Aorta (tissue), 5 donors: ENCODE measurements at regions not wholly inside any gene's neighbourhood (a gene's known extent, or its start where the extent isn't known, plus 50 kb on each side); places are given as distances from the start of the nearest gene placed in this dataset.

Experiments
- ATAC-seq: fragments of 200-7000 bp; cut with Tn5 transposase; one replicate; pipeline ENCODE4 v1.9.1; 2022; ENCODE audit warnings: moderate library complexity; ENCODE audit not compliant: low FRiP score
- DNase-seq, 2 donors: peaks; one replicate each; pipeline ENCODE4 v3.0.0-alpha.2; 2020
- H3K27ac ChIP-seq, 2 donors: one replicate each; pipeline ENCODE4 v1.5.1; 2013; ENCODE audit warnings: low read length in 2 of 2, mild to moderate bottlenecking in 2 of 2, moderate library complexity in 2 of 2, control low read depth in 1 of 2, inconsistent platforms in 1 of 2, low read depth in 1 of 2
- H3K27me3 ChIP-seq, 2 donors: one replicate each; pipeline ENCODE4 v1.6.1; 2013; ENCODE audit warnings: control low read depth in 1 of 2, low read length in 1 of 2, mild to moderate bottlenecking in 1 of 2, moderate library complexity in 1 of 2; ENCODE audit not compliant: insufficient read depth in 2 of 2, control insufficient read depth in 1 of 2
- H3K36me3 ChIP-seq, 2 donors: one replicate each; pipeline ENCODE4 v1.6.1; 2013; ENCODE audit warnings: control low read depth in 1 of 2, low read length in 1 of 2, mild to moderate bottlenecking in 1 of 2; ENCODE audit not compliant: insufficient read depth in 2 of 2, control insufficient read depth in 1 of 2
- H3K4me1 ChIP-seq, 2 donors: one replicate each; pipeline ENCODE4 v1.6.1; 2013; ENCODE audit warnings: low read length in 2 of 2, control low read depth in 1 of 2, mild to moderate bottlenecking in 1 of 2, moderate library complexity in 1 of 2; ENCODE audit not compliant: insufficient read depth in 2 of 2, control insufficient read depth in 1 of 2
- H3K4me3 ChIP-seq, 2 donors: one replicate each; pipeline ENCODE4 v1.5.1; 2013; ENCODE audit warnings: low read length in 2 of 2, control low read depth in 1 of 2, mild to moderate bottlenecking in 1 of 2
- H3K9me3 ChIP-seq: one replicate; pipeline ENCODE4 v1.6.1; 2013; ENCODE audit warnings: mild to moderate bottlenecking, low read length; ENCODE audit not compliant: control insufficient read depth
- WGBS, 2 donors: extraction: QIAGEN DNeasy Blood & Tissue Kit; methylation state at CpG; one replicate each; pipeline ENCODE4 v1.1.7; 2013; 5-methylcytosine and 5-hydroxymethylcytosine counted together
- intact Hi-C, 2 donors: fragments of 100-400 bp; cut with DNase I; formaldehyde crosslinking; loops; one replicate each; pipeline versions ENCODE4 v1.14.2 to v1.15.0; 2022
- donor health status: healthy with polysubstance abuse.
- donor health status: Bipolar disorder and iron deficiency.
- donor health status: DM: no; HTN: no; CAD: no.
- donor health status: DM: no; HTN: no; CAD: no.
- donor health status: DM: yes; HTN: yes; CAD: no.

- Histone ChIP-seq H3K9me3 (no peaks in the 10 kb centered on the region), H3K27ac (no peak overlapping the region), H3K27me3 (no peaks in the 10 kb centered on the region), H3K4me1 (no peaks in the 10 kb centered on the region), H3K4me3 (no peak overlapping the region), H3K36me3 (no peaks in the 10 kb centered on the region)
- 5 to 7% methylated on average over 13 of the region's 13 CpGs for WGBS, 2 donors
- peak; percentile 64 for ATAC-seq
- no peak for DNase-seq
- intact Hi-C loops: no loop called here
Observed at GRCh38 chr6:14638906-14639761, 521.6 kb downstream of the CD83 start.

- DNase-seq (no peak), ATAC-seq (no peak)
- H3K27me3 ChIP-seq: no peaks in the 10 kb centered on the region
- H3K36me3 ChIP-seq: no peaks in the 10 kb centered on the region
- no peaks in the 10 kb centered on the region for H3K4me1 ChIP-seq
- 91 to 93% methylated on average over 12 of the region's 12 CpGs for WGBS, 2 donors
- no peaks in the 10 kb centered on the region for H3K9me3 ChIP-seq
- intact Hi-C loops: no loop called here
- H3K27ac ChIP-seq: no peak overlapping the region
- no peak overlapping the region for H3K4me3 ChIP-seq
Observed at GRCh38 chr6:14639983-14640599, 522.5 kb downstream of the CD83 start.

- Histone ChIP-seq H3K4me3 (no peak overlapping the region), H3K4me1 (no peaks in the 10 kb centered on the region), H3K9me3 (no peaks in the 10 kb centered on the region), H3K27ac (no peak overlapping the region), H3K27me3 (no peaks in the 10 kb centered on the region), H3K36me3 (no peaks in the 10 kb centered on the region)
- 81 to 94% methylated on average over 2 of the region's 2 CpGs for whole genome bisulfite sequencing, 2 donors
- DNase-seq: no peak
- no peak for ATAC-seq
- intact Hi-C loops: no loop called here
Observed at GRCh38 chr6:14640631-14641030, 523.1 kb downstream of the CD83 start.

GRCh38 chr6:14641423-14642135, 524.0 kb downstream of the CD83 start:
- no peak for ATAC-seq
- intact Hi-C loops: no loop called here
- Histone ChIP-seq H3K27me3 (no peaks in the 10 kb centered on the region), H3K27ac (no peak overlapping the region), H3K36me3 (no peaks in the 10 kb centered on the region), H3K4me3 (no peak overlapping the region), H3K9me3 (no peaks in the 10 kb centered on the region), H3K4me1 (no peaks in the 10 kb centered on the region)
- 93 to 96% methylated on average over 18 of the region's 18 CpGs for WGBS, 2 donors
- DNase-seq: no peak

GRCh38 chr6:14642136-14642505, 524.5 kb downstream of the CD83 start:
- Histone ChIP-seq H3K9me3 (no peaks in the 10 kb centered on the region), H3K36me3 (no peaks in the 10 kb centered on the region), H3K4me1 (no peaks in the 10 kb centered on the region), H3K4me3 (no peak overlapping the region), H3K27me3 (no peaks in the 10 kb centered on the region), H3K27ac (no peak overlapping the region)
- DNase-seq (no peak), ATAC-seq (no peak)
- 94 to 97% methylated on average over 8 of the region's 8 CpGs for WGBS, 2 donors
- intact Hi-C loops: no loop called here

GRCh38 chr6:14642842-14643241, 525.3 kb downstream of the CD83 start:
- no peak for ATAC-seq
- intact Hi-C loops: no loop called here
- no peaks in the 10 kb centered on the region for H3K36me3 ChIP-seq
- WGBS, 2 donors: 94 to 97% methylated on average over 2 of the region's 2 CpGs
- no peak overlapping the region for H3K27ac ChIP-seq
- H3K27me3 ChIP-seq: no peaks in the 10 kb centered on the region
- H3K4me1 ChIP-seq: no peaks in the 10 kb centered on the region
- H3K9me3 ChIP-seq: no peaks in the 10 kb centered on the region
- DNase-seq: no peak
- no peak overlapping the region for H3K4me3 ChIP-seq

- intact Hi-C loops: no loop called here
- ATAC-seq (no peak), DNase-seq (no peak)
- H3K27ac ChIP-seq: no peak overlapping the region
- H3K4me3 ChIP-seq: no peak overlapping the region
- no peaks in the 10 kb centered on the region for H3K4me1 ChIP-seq
- H3K36me3 ChIP-seq: no peaks in the 10 kb centered on the region
- H3K27me3 ChIP-seq: no peaks in the 10 kb centered on the region
- H3K9me3 ChIP-seq: no peaks in the 10 kb centered on the region
Observed at GRCh38 chr6:14644381-14644780, 526.8 kb downstream of the CD83 start.

- Histone ChIP-seq H3K27me3 (no peaks in the 10 kb centered on the region), H3K4me1 (no peaks in the 10 kb centered on the region), H3K27ac (no peak overlapping the region), H3K9me3 (no peaks in the 10 kb centered on the region), H3K4me3 (no peak overlapping the region), H3K36me3 (no peaks in the 10 kb centered on the region)
- DNase-seq (no peak), ATAC-seq (no peak)
- 83 to 86% methylated on average over 5 of the region's 5 CpGs for WGBS, 2 donors
- intact Hi-C loops: no loop called here
Observed at GRCh38 chr6:14645221-14645620, 527.6 kb downstream of the CD83 start.

- ATAC-seq (no peak), DNase-seq (no peak)
- no peaks in the 10 kb centered on the region for H3K9me3 ChIP-seq
- H3K4me1 ChIP-seq: no peaks in the 10 kb centered on the region
- no peak overlapping the region for H3K27ac ChIP-seq
- no peaks in the 10 kb centered on the region for H3K27me3 ChIP-seq
- H3K36me3 ChIP-seq: no peaks in the 10 kb centered on the region
- WGBS, 2 donors: 97% methylated on average over 3 of the region's 3 CpGs
- intact Hi-C loops: no loop called here
- no peak overlapping the region for H3K4me3 ChIP-seq
Observed at GRCh38 chr6:14645841-14646240, 528.3 kb downstream of the CD83 start.
